ENCODE measurements at regions not wholly inside any gene's neighbourhood (a gene's known extent, or its start where the extent isn't known, plus 50 kb on each side); places are given as distances from the start of the nearest gene placed in this dataset.

DNA sequence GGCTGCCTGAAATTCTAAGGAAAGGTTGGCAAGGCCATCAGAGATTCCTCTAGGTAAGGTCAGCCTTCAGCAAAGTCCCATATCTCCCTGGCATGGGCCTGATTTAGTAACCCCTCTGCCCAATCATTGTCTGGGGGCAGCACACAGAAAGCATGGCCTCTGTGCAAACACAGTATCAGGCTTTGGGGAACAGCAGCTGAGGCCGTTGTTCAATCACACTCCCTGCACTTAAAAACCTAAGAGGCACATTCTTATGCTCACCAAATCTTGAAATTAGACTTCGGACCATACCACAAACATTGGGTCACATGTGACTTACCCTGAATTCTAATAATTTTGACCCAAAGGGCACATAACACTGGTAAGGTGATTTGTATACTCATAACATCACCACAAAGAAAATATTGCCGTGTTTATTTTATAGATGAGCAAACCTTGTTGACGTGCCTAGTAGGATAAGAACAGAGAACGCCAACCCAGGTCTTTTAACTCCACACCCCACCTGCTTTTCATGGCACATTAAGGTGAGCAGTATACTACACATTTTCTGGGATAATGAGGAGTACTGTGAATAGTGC is 212.7 kb downstream of the HNMT start:
- H3K27me3 ChIP-seq: no peaks in the 10 kb centered on the region
- no peak for DNase-seq (ENCODE audit: low spot score)
- no peaks in the 10 kb centered on the region for H3K4me1 ChIP-seq (ENCODE audit: insufficient read depth)
- no peak overlapping the region for H3K4me2 ChIP-seq
- H3K79me2 ChIP-seq: no peaks in the 10 kb centered on the region
- H2AFZ ChIP-seq: no peak overlapping the region
- no peaks in the 10 kb centered on the region for H3K9me3 ChIP-seq (ENCODE audit: low read depth)
- H4K20me1 ChIP-seq (ENCODE audit: insufficient read depth, poor library complexity, severe bottlenecking): no peaks in the 10 kb centered on the region
- 73% methylated on average over 5 of the region's 5 CpGs for WGBS (ENCODE audit: low lambda C conversion rate, missing lambda C conversion rate)
- H3K27ac ChIP-seq: no peak overlapping the region
- no peaks in the 10 kb centered on the region for H3K36me3 ChIP-seq (replicated peaks; ENCODE audit: insufficient read depth, low read depth)
- H3K4me3 ChIP-seq: no peak overlapping the region
- no peaks in the 10 kb centered on the region for H3K9me2 ChIP-seq (replicated peaks; ENCODE audit: insufficient read depth)
- TF ChIP-seq EZH2 (IDR thresholded peaks at IDR 0.05; ENCODE audit: borderline replicate concordance) (no peak), EZH2phosphoT487 (IDR thresholded peaks at IDR 0.05; ENCODE audit: low read depth, severe bottlenecking, unreplicated experiment) (no peak)
- TF ChIP-seq, protein P1, sequence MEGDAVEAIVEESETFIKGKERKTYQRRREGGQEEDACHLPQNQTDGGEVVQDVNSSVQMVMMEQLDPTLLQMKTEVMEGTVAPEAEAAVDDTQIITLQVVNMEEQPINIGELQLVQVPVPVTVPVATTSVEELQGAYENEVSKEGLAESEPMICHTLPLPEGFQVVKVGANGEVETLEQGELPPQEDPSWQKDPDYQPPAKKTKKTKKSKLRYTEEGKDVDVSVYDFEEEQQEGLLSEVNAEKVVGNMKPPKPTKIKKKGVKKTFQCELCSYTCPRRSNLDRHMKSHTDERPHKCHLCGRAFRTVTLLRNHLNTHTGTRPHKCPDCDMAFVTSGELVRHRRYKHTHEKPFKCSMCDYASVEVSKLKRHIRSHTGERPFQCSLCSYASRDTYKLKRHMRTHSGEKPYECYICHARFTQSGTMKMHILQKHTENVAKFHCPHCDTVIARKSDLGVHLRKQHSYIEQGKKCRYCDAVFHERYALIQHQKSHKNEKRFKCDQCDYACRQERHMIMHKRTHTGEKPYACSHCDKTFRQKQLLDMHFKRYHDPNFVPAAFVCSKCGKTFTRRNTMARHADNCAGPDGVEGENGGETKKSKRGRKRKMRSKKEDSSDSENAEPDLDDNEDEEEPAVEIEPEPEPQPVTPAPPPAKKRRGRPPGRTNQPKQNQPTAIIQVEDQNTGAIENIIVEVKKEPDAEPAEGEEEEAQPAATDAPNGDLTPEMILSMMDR (IDR thresholded peaks at IDR 0.05; ENCODE audit: poor library complexity): no peak

DNA sequence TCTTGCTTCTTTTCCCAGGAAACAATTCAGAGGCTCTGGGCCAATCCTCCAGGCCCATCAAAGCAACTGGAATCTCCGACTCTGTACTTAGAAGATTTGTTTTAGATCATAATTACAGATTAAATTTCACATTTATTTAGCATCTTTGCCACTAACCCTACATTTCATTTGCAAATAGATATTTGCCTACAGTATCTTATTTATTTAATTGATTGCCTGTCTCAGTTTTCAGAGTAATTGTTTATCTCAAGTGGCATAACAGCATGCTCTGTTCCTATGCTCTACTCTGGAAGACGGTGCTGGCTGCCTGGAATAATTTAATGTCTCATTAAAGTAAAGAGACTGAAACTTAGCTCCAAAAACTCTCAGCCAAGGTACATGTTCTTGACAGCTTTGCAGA is 213.4 kb downstream of the HNMT start:
- no peak overlapping the region for H3K27ac ChIP-seq
- H3K4me3 ChIP-seq: no peak overlapping the region
- H3K9me2 ChIP-seq (replicated peaks; ENCODE audit: insufficient read depth): no peaks in the 10 kb centered on the region
- no peak overlapping the region for H3K4me2 ChIP-seq
- WGBS (ENCODE audit: low lambda C conversion rate, missing lambda C conversion rate): 53% methylated on average over 2 of the region's 2 CpGs
- H3K79me2 ChIP-seq: no peaks in the 10 kb centered on the region
- no peak overlapping the region for H2AFZ ChIP-seq
- no peaks in the 10 kb centered on the region for H4K20me1 ChIP-seq (ENCODE audit: insufficient read depth, poor library complexity, severe bottlenecking)
- H3K4me1 ChIP-seq (ENCODE audit: insufficient read depth): no peaks in the 10 kb centered on the region
- no peak for DNase-seq (ENCODE audit: low spot score)
- no peaks in the 10 kb centered on the region for H3K27me3 ChIP-seq
- H3K9me3 ChIP-seq (ENCODE audit: low read depth): no peaks in the 10 kb centered on the region
- no peak for TF ChIP-seq EZH2phosphoT487 (IDR thresholded peaks at IDR 0.05; ENCODE audit: low read depth, severe bottlenecking, unreplicated experiment)
- TF ChIP-seq, protein P1 (IDR thresholded peaks at IDR 0.05; ENCODE audit: poor library complexity): no peak
- no peak for TF ChIP-seq EZH2 (IDR thresholded peaks at IDR 0.05; ENCODE audit: borderline replicate concordance)
- H3K36me3 ChIP-seq (replicated peaks; ENCODE audit: insufficient read depth, low read depth): no peaks in the 10 kb centered on the region

DNA sequence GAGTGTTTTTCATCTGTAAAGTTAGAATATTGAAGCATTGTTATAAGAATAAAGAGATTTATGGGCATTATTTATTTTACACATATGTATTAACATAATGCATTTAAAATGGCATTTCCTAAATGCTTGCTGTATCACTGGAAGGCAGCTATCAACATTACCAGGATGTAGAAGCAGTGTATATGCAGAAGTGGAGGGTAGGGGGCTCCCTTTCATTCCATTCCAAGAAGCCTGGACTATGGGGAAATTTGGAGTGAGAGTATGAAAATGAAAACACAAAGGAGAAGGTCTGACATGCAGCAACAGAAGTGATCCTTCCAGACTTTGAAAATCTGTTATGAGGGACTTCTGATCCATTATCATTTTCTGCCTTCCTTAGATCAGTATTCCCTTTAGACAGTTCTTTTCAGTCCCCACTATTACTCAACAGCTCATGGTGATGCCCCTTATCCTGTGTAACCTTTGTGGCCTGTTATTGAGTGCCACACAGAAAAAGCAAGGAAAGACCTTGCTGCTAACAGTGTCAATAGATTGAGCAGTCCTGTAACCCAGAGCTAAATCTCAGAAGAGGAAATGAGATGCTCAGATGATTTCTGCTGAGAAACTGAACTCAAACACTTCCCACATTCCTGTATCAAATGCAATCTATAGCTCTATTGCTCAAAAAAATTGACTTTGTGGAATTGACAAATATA is 216.6 kb downstream of the HNMT start:
- H3K79me2 ChIP-seq: no peaks in the 10 kb centered on the region
- DNase-seq (ENCODE audit: low spot score): no peak
- no peak overlapping the region for H3K4me2 ChIP-seq
- no peaks in the 10 kb centered on the region for H3K9me2 ChIP-seq (replicated peaks; ENCODE audit: insufficient read depth)
- no peaks in the 10 kb centered on the region for H4K20me1 ChIP-seq (ENCODE audit: insufficient read depth, poor library complexity, severe bottlenecking)
- H3K27me3 ChIP-seq: no peaks in the 10 kb centered on the region
- H3K36me3 ChIP-seq (replicated peaks; ENCODE audit: insufficient read depth, low read depth): no peaks in the 10 kb centered on the region
- H3K4me3 ChIP-seq: no peak overlapping the region
- H3K4me1 ChIP-seq (ENCODE audit: insufficient read depth): no peaks in the 10 kb centered on the region
- H3K27ac ChIP-seq: no peak overlapping the region
- H3K9me3 ChIP-seq (ENCODE audit: low read depth): no peaks in the 10 kb centered on the region
- H2AFZ ChIP-seq: no peak overlapping the region
- TF ChIP-seq EZH2 (IDR thresholded peaks at IDR 0.05; ENCODE audit: borderline replicate concordance): no peak
- no peak for TF ChIP-seq EZH2phosphoT487 (IDR thresholded peaks at IDR 0.05; ENCODE audit: low read depth, severe bottlenecking, unreplicated experiment)
- TF ChIP-seq, protein P1 (IDR thresholded peaks at IDR 0.05; ENCODE audit: poor library complexity): no peak

Measured in hepatocyte (in vitro differentiated cells).